GM12872 (cell line): ENCODE measurements at regions not wholly inside any gene's neighbourhood (a gene's known extent, or its start where the extent isn't known, plus 50 kb on each side); places are given as distances from the start of the nearest gene placed in this dataset.

Experiments
- CTCF ChIP-seq: IDR thresholded peaks from 3 replicates; pipeline ENCODE4 v1.5.1; 2011; ENCODE audit warnings: low read depth, mild to moderate bottlenecking, low read length, moderate library complexity; ENCODE audit not compliant: insufficient read depth

GRCh38 chr1:55793856-55794255 is 578.7 kb upstream of the USP24 start:
- TF ChIP-seq CTCF, result no peak

- no peak for TF ChIP-seq CTCF
Observed at GRCh38 chr1:55792870-55793269, 577.7 kb upstream of the USP24 start.

- TF ChIP-seq CTCF, result no peak
Observed at GRCh38 chr1:55789466-55789865, 574.3 kb upstream of the USP24 start.

GRCh38 chr1:55786396-55786795 is 571.2 kb upstream of the USP24 start:
- TF ChIP-seq CTCF, result no peak

- TF ChIP-seq CTCF, result no peak
Observed at GRCh38 chr1:55781944-55782482, 566.8 kb upstream of the USP24 start.

- TF ChIP-seq CTCF, result no peak
Observed at GRCh38 chr1:55781003-55781402, 565.8 kb upstream of the USP24 start.

GRCh38 chr1:55777545-55777944 is 562.4 kb upstream of the USP24 start:
- no peak for TF ChIP-seq CTCF
